NCI-H1436 (cell line): ENCODE measurements at regions not wholly inside any gene's neighbourhood (a gene's known extent, or its start where the extent isn't known, plus 50 kb on each side); places are given as distances from the start of the nearest gene placed in this dataset.

Experiments
- DNase-seq: peaks from one replicate; lab custom pipeline; 2025; lab: John Stamatoyannopoulos, UW

- no peak for DNase-seq
These were observed 285.4 kb upstream of the USP24 start for GRCh38 chr1:55500601-55501000.

DNA sequence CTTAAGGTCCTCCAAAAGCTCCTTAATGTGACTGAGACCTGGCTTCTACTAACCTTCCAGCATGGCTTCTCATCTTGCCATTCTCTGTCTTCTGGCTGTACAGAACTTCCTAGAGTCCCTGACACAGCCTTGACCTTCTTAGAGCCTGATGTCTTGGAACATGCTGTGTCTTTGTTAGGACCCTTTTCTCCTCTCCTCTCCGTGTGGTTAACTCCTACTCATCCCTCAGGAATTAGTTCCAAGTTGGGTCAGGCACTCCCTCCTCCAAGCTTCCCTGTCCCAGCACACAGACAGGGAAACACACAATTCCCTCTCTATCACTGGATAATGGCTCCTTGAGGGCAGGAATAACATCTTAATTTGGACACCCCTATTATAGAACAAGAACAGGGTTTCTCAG, 275.4 kb upstream of the USP24 start:
- DNase-seq: no peak

DNA sequence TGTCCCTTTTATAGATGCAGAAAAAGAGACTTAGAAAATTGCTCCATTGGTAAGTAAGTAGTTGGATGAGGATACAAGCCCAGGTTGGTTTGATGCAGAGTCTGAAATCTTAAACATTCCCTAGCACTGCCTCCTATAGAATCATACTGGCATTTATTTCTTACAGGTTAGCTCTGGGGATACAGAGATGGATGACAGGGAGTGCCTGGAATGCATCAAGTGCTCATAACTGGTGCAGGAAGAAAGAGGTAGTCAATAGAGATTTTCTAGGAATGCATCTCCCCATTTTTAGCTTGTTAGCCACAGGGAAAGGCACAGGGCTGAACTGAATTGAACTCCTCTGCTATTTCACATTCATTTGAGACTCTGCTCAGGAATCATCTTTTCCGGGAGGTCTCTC, 269.0 kb upstream of the USP24 start:
- no peak for DNase-seq

DNA sequence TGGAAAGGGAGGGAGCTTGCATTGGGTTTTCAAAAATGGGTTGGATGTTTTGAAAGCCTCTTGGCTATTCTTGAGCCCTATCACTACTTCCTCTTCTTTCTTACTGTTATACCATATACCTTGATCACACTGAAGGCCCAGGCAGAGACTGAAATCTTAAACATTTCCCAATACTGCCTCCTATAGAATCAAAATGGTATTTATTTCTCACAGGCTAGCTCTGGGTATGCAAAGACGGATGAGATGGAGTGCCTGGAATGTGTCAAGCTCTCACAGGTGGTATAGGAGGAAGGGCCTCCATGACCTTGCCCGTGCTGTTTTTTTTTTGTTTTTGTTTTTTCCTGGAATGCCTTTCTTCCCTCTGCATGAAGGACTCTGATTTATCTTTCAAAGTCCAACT, 268.4 kb upstream of the USP24 start:
- DNase-seq: no peak

DNA sequence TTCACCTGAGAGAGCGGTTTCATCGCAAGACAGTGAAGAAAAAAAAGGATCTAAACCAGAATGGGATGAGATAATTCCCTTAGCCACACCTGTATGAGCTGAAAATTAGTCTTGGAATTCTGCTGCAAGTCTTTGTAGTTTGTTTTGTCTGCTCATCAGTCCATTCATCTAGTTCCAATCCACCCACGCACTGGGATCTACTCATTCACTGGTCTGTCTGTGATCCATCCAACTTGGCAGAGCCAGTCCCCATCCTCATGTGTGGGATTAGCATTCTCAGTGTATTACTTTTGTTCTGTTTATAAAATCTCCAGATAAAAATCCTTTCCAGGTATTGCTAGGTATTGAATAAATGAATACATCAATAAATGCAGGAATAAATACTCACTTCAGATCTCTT, 266.5 kb upstream of the USP24 start:
- no peak for DNase-seq

DNA sequence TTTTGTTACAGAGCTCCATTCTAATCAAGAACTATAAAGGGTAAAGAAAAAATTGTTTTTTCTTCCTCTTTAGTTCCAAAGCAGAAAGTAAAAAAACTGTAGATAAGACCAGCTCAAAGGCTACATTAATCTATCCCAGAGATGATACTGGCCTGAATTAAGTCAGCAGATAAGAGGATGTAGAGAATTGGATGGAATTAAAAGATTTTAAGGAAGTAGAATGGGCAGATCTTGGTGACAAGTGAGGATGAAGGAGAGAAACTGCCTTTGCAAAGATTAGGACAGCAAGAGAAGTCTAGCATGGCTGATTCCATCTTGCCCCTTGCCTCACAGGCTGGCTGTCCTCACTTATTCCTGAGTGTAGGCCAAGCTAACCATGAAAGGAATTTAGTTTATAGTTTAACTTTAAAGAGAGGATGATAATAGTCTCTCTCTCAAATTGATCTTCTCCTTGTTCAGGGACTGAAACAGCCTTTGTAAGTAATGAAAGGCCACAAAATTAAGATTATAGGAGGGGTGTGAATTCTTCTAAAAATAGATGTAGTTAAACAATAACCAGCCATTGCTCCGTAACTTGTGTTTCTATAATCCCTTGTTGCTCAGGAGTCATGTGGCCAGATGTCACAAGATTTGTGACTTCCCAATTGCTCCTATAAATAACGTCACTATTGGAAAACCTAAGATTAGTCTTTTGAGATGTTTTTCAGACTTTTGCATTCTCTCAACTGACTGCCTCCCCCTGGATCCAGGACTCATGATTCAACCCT, 265.0 kb upstream of the USP24 start:
- no peak for DNase-seq

DNA sequence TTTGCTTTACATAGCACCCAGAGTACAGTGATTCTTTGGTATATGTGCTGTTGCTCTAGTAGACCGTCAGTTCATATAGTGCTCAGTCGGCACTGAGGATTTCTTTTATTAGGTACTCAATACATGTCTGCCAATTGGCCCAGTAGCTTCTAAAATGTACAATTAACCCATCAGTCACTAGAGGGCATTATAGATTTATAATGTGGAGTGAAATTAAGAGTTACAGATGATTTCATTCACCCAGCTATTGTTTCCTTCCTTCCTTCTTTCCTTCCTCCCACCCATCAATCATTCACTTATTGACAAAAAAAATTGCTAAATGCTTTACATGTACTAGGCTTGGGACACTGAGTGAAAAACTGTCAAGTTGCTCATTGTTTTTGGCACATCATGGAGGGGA, 263.6 kb upstream of the USP24 start:
- peak; percentile 2 for DNase-seq

GRCh38 chr1:55477953-55478352, 262.8 kb upstream of the USP24 start:
- no peak for DNase-seq

DNA sequence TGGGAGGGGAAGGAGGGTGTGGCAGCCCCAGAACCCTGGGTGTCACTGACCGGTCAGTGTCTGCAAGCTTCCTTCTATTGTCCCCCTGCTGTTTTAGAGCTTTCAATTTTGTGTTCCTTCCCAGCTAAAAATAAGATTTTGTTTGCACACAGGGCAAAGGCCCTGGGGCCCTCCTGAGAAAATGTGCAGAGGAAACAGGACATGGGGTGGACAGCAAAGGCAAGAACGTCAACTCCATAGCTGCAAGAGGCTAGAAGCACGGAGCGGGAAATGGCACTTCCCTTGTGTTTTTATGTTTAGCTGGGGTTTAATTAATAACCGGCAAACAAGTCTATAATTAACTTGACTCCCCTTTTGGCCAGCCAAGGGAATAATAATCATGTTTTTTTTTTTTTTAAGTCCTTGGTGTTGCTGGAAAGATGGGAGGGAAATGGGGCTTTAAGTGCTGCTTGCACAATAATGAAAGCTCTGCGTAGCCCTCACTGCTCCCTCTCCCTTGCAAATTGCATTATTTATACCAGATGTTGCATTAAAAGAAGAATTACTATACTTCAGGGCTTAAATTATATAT, 261.4 kb upstream of the USP24 start:
- DNase-seq: no peak

- DNase-seq: no peak
These were observed 259.1 kb upstream of the USP24 start for GRCh38 chr1:55474168-55474786.

DNA sequence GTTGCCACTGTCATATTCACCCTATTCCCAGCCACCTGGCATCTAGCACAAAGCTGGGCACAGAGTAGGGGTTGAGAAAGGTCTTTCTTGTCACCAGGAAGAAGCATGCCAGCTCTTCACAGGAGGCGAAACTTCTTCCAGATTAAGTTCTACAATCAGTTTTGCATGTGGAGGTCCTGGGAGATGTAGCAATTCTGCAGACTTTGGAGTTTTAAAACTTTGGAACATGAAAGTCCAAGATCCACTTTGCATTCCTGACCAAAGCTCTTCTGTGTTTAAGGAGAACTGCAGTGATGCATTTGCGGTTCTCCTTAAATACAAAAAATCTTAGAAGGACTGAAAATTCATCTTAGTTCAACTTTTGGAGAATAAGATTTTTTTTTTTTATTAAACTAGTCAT, 258.5 kb upstream of the USP24 start:
- no peak for DNase-seq

DNA sequence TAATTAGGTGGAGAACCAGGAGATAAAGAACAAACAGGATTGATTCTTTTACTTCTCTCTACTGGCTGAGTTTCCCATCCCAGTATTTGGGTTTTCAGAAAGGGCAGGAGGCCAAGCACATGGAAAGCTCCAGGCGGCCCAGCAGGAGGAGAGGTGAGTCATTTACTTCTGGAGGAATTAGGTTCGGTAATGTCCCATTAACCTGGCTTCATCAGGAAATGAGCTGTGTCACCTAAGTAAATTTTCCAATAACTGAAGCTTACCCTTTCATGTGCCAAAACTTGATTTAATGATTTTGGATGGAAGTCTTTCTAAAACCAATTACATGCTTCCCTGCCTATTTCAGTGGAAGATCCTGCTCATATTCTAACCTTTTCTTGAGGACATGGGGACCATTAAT, 257.6 kb upstream of the USP24 start:
- DNase-seq: no peak

- DNase-seq: no peak
These were observed 257.0 kb upstream of the USP24 start for GRCh38 chr1:55472115-55472514.

DNA sequence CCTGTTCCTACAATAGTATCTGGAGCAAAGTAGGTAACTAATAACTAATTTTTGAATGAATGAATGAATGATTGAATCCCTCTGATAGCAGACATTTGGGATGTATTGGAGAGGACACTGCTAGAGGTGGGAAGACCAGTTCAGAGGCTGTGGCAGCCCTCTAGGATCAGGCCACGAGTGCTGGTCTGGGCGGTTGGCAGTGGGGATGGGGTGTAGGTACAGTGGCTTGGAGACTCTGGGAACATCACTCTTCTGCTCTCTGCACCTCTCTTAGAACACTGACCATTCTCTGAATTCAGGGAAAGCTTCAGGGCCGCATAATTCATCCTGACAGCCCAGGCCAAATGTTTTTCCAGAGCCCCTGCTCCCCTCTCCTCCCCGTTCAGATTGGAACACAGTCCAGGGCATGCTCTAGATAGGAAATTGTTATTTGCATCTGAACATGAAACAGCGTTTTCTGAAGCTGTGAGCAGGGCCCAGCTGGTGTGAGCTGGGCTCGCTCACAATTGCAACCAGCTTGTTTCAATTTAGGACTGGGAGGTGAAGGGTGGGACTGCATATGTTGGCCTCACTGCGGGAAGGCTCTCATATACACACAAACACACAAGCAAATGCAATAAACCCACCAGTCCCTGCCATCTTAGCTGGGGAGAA, 253.1 kb upstream of the USP24 start:
- no peak for DNase-seq

DNA sequence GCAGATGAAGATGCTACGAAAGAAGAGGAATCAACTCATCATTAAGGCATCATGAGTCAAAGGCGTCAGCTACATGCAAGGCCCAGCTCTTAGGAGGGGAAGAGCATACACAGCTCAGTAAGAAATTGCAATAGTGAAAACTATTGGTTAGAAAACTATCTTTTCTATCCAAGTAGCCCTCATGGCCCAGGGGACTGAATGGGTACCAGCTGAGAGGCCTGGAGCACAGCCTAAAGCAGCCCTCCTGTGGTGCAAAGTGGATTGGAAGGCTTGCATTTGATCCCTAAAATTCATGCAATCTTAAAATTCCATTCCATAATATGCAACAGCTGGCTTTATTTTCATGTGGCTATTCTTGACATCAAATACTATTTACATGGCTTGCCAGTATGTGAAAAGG, 251.8 kb upstream of the USP24 start:
- no peak for DNase-seq

DNA sequence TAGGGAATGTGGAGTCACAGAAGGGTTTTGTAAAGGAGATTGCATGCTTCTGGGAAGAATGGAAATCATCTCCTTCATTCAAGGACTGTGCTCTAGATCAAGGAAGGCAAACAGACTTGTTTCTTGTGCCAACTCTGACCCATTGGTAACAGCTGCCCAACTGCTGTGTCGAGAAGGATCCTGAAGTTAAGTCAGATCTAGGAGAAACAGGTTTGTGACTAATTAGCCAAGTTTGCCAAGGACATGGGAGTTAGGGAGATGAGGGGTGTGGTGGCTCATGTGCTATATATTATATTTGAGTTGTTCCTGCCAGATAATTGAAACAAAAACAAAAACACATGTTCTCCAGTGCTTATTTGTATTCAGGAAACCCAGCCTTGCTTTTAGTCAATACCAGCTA, 251.2 kb upstream of the USP24 start:
- no peak for DNase-seq

DNA sequence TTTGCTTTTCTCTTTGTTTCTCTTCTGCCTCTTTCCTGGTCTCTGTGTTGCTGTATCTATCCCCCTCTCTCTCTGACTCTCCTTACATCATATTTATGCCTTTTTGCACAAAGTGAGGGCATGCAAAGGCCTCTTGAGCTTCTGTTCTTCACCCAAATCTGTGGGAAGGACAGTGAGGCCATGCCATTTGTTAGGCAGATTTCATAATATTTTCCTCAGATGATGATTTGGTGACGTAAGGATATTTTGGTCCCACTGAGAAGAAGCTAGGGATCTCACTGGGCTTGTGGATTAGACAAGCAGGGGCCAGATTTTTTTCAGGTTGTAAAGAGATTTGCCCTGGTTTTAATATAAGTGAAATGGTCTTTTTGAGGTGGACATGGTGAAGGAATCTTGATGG, 249.4 kb upstream of the USP24 start:
- DNase-seq: no peak

DNA sequence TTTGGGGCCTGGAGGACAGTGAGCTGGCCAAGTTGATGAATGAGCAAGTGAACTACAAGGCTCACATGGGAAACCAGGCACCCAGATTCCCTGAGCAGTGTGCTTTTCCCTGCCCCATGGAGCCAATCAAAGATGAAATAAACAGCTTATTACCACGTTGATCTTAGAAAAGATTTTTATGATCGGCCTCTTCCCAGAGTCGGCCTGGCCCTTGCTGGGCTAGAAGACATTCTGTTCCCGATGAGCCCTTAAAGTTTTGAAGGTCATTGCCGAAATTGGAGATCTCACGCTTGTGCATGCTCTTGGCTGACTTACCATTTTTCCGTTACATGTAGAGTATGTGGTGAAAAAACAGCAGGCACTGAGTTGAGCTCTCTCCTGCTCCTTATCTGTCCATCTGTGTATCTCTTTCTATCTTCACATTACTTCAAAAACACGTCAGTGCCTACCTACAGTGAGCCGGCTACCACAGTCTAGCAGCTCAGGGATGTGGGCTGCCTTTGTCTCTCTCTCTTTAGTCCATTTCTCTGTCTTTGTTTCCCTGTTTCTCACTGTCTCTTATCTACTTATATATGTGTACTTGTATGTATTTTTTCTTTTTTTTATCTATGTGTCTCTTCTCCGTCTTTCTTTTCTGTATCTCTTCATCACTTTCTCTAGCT, 248.8 kb upstream of the USP24 start:
- no peak for DNase-seq

DNA sequence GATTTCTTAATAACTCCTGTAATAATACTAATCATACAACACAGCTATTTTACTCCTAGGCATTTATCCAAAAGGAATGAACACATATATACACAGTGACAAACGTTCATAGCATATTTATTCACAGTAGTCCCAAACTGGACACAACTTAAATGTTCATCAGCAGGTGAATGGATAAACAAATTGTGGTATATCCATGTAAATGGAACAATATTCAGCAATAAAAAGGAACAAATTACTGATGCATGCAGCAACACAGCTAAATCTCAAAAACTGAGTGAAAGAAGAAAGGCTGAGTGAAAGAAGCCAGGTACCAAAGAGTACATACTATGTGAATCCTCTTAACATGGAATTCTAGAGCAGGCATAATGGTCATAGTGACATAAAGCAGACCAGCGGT, 242.7 kb upstream of the USP24 start:
- DNase-seq: no peak

- DNase-seq: no peak
These were observed 241.8 kb upstream of the USP24 start for GRCh38 chr1:55456971-55457370.

GRCh38 chr1:55448261-55448660, 233.1 kb upstream of the USP24 start:
- DNase-seq: no peak

DNA sequence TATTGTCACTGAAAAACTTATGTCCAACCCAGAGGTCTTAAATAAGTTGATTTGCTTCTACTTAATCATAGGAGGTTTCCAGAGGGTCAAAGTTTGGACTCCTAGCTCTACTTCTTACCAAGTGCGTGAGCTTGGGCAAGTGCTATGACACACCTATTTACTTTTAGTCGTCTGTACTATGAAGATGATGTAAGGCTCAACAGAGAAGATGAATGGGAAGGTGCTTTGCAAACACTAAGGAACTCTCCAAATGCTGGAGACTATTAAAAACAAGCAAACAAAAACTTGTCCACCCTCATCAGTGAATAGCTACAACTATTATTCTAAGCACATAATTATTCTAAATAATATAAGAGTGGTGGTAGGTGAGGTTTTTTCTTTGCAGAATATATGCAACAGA, 232.3 kb upstream of the USP24 start:
- DNase-seq: no peak

- no peak for DNase-seq
These were observed 231.2 kb upstream of the USP24 start for GRCh38 chr1:55446351-55446750.
